Natural killer cell (primary cell): ENCODE measurements at regions not wholly inside any gene's neighbourhood (a gene's known extent, or its start where the extent isn't known, plus 50 kb on each side); places are given as distances from the start of the nearest gene placed in this dataset.

ENCODE experiments used
- ATAC-seq, 3 donors: fragments of 150-1000 bp in 2 of 3; fragments of 200-7000 bp in 1 of 3; cut with Tn5 transposase; 1 replicate in 1 of 3; 2 replicates in 2 of 3; pipeline ENCODE4 v1.10.0; 2021; ENCODE audit warnings: mild to moderate bottlenecking in 2 of 3, moderate library complexity in 2 of 3
- DNase-seq, 2 donors: peaks; one replicate each; pipeline versions ENCODE4 v3.0.0 to v3.0.0-alpha.2; 2013 to 2021; ENCODE audit warnings: mixed read lengths in 1 of 2
- H3K27ac ChIP-seq: one replicate; pipeline ENCODE4 v1.5.1; 2013; ENCODE audit warnings: mild to moderate bottlenecking, low read length
- H3K27me3 ChIP-seq: one replicate; pipeline ENCODE4 v1.6.1; 2013; ENCODE audit warnings: low read length; ENCODE audit not compliant: control insufficient read depth, insufficient read depth
- H3K36me3 ChIP-seq: one replicate; pipeline ENCODE4 v1.6.1; 2013; ENCODE audit warnings: low read length; ENCODE audit not compliant: control insufficient read depth, insufficient read depth
- H3K4me1 ChIP-seq: one replicate; pipeline ENCODE4 v1.6.1; 2013; ENCODE audit warnings: low read length; ENCODE audit not compliant: control insufficient read depth, insufficient read depth
- H3K4me3 ChIP-seq: one replicate; pipeline ENCODE4 v1.5.1; 2013; ENCODE audit warnings: low read length
- H3K9me3 ChIP-seq: one replicate; pipeline ENCODE4 v1.6.1; 2013; ENCODE audit warnings: low read length; ENCODE audit not compliant: control insufficient read depth, insufficient read depth
- H3K27ac Mint-ChIP-seq, 2 donors: one replicate each; pipeline ENCODE4 v1.8.0; 2022; ENCODE audit warnings: mild to moderate bottlenecking in 2 of 2, mixed read lengths in 2 of 2, moderate library complexity in 1 of 2
- H3K27me3 Mint-ChIP-seq, 2 donors: one replicate each; pipeline ENCODE4 v1.8.0; 2022; ENCODE audit warnings: low read depth in 2 of 2, mixed read lengths in 2 of 2
- H3K36me3 Mint-ChIP-seq: one replicate; pipeline ENCODE4 v1.8.0; 2022; ENCODE audit warnings: mixed read lengths
- H3K4me1 Mint-ChIP-seq, 2 donors: one replicate each; pipeline ENCODE4 v1.8.0; 2022; ENCODE audit warnings: mixed read lengths in 2 of 2
- H3K4me3 Mint-ChIP-seq: one replicate; pipeline ENCODE4 v1.8.0; 2022; ENCODE audit warnings: mild to moderate bottlenecking, moderate library complexity, mixed read lengths
- H3K9me3 Mint-ChIP-seq, 2 donors: one replicate each; pipeline ENCODE4 v1.8.0; 2022; ENCODE audit warnings: mixed read lengths in 2 of 2
- CTCF ChIP-seq: fragments of 200-600 bp; IDR thresholded peaks from one replicate; pipeline ENCODE4 v1.8.0; 2022; ENCODE audit warnings: antibody characterized with exemption
- WGBS: methylation state at CpG from one replicate; pipeline ENCODE4 v1.1.7; 2013; ENCODE audit warnings: missing lambda C conversion rate; ENCODE audit not compliant: insufficient coverage; 5-methylcytosine and 5-hydroxymethylcytosine counted together
- intact Hi-C: fragments of 100-400 bp; cut with micrococcal nuclease; formaldehyde crosslinking; loops from one replicate; pipeline ENCODE4 v1.14.2; 2022

DNA sequence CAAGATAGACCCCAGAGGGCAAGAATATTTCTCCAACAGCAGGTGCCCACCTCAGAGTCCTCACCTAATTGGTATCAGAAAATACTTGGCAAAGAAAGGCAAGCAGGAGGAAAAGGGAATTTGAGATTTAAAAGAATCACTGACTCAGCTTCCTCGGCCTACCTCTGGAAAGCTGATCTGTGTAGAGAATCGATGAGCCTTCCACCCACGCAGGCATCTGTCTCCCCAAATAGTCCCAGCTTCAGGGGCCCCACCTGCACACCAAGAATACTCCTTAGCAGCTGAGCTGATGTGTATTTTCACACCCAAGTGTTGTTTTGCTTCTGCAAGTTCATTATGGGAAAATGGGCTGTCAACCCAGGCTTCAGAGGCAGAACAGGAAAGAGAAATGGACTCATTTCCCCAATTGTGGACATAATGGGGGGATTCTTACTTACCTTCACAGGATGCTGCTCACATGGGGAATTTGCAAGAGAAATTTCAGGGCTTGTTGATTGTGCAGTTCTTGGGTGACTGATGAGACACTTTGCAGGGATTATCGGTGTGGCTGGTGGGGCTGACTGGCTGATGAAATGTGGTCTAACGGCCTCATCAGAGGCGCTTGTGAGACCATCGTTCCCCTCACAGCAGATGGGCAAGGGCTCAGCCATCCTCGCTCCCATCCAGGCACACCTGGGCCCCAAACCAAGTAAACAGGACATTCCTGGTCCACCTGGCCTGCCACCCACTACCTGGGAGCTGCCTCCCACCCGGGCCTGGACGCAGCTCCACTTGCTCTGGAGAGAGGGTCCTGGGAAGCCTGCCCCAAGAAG is 436.3 kb downstream of the PTPRU start:
- 84% methylated on average over 10 of the region's 10 CpGs for WGBS
- Mint-ChIP-seq H3K4me1 (no peaks in the 10 kb centered on the region), H3K9me3 (no peaks in the 10 kb centered on the region), H3K27me3 (peaks cover 4 to 7% of the 10 kb centered on the region in 2 donors), H3K36me3 (no peaks in the 10 kb centered on the region), H3K27ac (no peak overlapping the region), H3K4me3 (no peak overlapping the region)
- H3K4me1 ChIP-seq: no peaks in the 10 kb centered on the region
- no peak for TF ChIP-seq CTCF
- H3K4me3 ChIP-seq: no peak overlapping the region
- ATAC-seq (no peak), DNase-seq (peak in 1 of 2 donors; percentile 4)
- H3K27me3 ChIP-seq: no peaks in the 10 kb centered on the region
- H3K9me3 ChIP-seq: no peaks in the 10 kb centered on the region
- intact Hi-C loops: no loop called here
- H3K36me3 ChIP-seq: no peaks in the 10 kb centered on the region
- H3K27ac ChIP-seq: no peak overlapping the region

DNA sequence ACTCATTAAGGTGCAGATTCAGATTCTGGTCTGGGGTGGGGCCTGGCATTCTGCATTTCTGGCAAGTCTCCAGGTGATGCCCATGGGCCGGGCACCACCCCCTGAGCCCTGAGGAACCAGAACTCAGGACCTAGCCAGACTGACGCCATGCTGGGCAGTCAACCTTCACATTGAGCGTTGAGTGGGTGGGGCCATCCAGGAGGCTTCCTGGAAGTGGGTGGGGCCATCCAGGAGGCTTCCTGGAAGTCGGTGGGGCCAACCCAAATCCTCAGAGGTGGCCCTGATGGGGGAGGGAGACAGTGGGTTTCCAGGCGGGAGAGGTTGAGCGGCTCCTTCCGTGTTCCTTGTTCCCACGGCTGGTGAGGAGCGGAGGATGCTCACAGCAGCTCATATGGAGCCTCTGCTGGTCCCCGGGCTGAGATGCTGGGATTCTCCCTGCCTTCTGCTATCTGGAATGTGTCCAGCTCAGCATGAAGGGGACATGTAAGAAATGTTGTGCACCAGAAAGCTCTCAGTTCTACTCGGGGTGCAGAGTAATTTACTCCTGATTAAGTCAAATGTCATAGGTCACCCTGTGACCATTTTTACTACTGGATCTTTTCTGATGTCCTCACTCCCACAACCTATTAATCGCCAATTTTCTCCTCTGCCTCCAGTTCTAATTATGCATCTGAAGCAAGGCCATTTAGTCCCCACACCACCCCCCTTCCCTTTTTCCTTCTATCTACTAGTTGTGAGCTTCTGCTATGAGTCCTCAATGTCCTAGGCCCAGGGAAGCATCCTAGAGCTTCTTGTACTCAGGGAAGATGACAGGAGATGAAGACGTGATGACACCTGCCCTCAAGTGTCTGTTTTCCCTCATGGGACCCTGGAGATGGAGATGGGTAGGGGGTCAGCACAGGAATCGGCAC is 435.4 kb downstream of the PTPRU start:
- Mint-ChIP-seq H3K27me3 (peaks cover 7 to 14% of the 10 kb centered on the region in 2 donors), H3K4me1 (no peaks in the 10 kb centered on the region), H3K9me3 (no peaks in the 10 kb centered on the region), H3K4me3 (no peak overlapping the region), H3K27ac (no peak overlapping the region), H3K36me3 (no peaks in the 10 kb centered on the region)
- H3K27me3 ChIP-seq: peaks cover 2% of the 10 kb centered on the region
- no peak overlapping the region for H3K4me3 ChIP-seq
- no peaks in the 10 kb centered on the region for H3K9me3 ChIP-seq
- H3K36me3 ChIP-seq: no peaks in the 10 kb centered on the region
- intact Hi-C loops: no loop called here
- ATAC-seq (no peak), DNase-seq (peak in 1 of 2 donors; percentile 10)
- 82% methylated on average over 14 of the region's 14 CpGs for WGBS
- H3K27ac ChIP-seq: no peak overlapping the region
- H3K4me1 ChIP-seq: no peaks in the 10 kb centered on the region
- no peak for TF ChIP-seq CTCF

DNA sequence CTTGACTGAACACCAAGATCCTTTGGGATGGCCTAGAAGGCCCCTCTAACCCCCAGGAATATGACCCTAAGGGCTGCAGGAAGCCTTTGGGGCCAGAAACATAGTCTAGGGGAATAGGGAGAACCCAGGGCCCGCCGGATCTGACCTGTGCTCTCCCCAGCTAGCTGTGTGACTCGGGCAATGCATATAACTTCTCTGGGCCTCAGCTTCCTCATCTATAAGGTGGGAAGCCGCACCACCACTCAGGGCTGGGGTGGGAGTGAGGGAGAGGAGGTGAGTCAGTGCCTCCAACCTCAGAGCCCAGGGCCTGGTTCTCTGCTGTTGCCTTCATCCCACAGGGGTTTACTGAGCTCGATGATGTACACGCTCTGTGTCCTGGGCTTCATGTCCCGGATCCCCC is 434.4 kb downstream of the PTPRU start:
- WGBS: 90% methylated on average over 7 of the region's 7 CpGs
- H3K27me3 ChIP-seq: peaks cover 2% of the 10 kb centered on the region
- no peaks in the 10 kb centered on the region for H3K4me1 ChIP-seq
- ATAC-seq (no peak), DNase-seq (peak in 1 of 2 donors; percentile 11)
- H3K27ac ChIP-seq: no peak overlapping the region
- no peak overlapping the region for H3K4me3 ChIP-seq
- TF ChIP-seq CTCF: no peak
- Mint-ChIP-seq H3K27ac (no peak overlapping the region), H3K27me3 (peaks cover 12 to 23% of the 10 kb centered on the region in 2 donors), H3K4me3 (no peak overlapping the region), H3K36me3 (no peaks in the 10 kb centered on the region), H3K9me3 (no peaks in the 10 kb centered on the region), H3K4me1 (no peaks in the 10 kb centered on the region)
- H3K9me3 ChIP-seq: no peaks in the 10 kb centered on the region
- intact Hi-C loops: no loop called here
- H3K36me3 ChIP-seq: no peaks in the 10 kb centered on the region
